ENCODE measurements at regions not wholly inside any gene's neighbourhood (a gene's known extent, or its start where the extent isn't known, plus 50 kb on each side); places are given as distances from the start of the nearest gene placed in this dataset.

- no peak for DNase-seq
Observed at GRCh38 chr1:61519631-61520030, 205.3 kb downstream of the TM2D1 start.

- DNase-seq: no peak
Observed at GRCh38 chr1:61518670-61519400, 206.1 kb downstream of the TM2D1 start.

GRCh38 chr1:61517345-61517744 lies 207.6 kb downstream of the TM2D1 start:
- no peak for DNase-seq

GRCh38 chr1:61515096-61515495 lies 209.8 kb downstream of the TM2D1 start:
- DNase-seq: no peak

All from activated CD4-positive, alpha-beta T cell treated with anti-CD3 and anti-CD28 coated beads for 48 hours (primary cell).